NB4 (cell line): ENCODE measurements at regions not wholly inside any gene's neighbourhood (a gene's known extent, or its start where the extent isn't known, plus 50 kb on each side); places are given as distances from the start of the nearest gene placed in this dataset.

ENCODE experiments used
- DNase-seq: peaks from one replicate; pipeline ENCODE4 v3.0.0; 2010; ENCODE audit warnings: low read depth
- H3K4me3 ChIP-seq: one replicate; pipeline ENCODE4 v1.5.1; 2011; ENCODE audit warnings: mild to moderate bottlenecking, low read depth, low read length, moderate library complexity
- MAX ChIP-seq: IDR thresholded peaks from 2 replicates; pipeline ENCODE4 v1.6.1; 2011; ENCODE audit warnings: low read depth, low read length
- MYC ChIP-seq: IDR thresholded peaks from 2 replicates; pipeline ENCODE4 v1.6.1; 2011; ENCODE audit warnings: low read depth, low read length
- POLR2A ChIP-seq: IDR thresholded peaks from 2 replicates; pipeline ENCODE4 v1.6.1; 2011; ENCODE audit warnings: mild to moderate bottlenecking; ENCODE audit not compliant: insufficient read length; ENCODE audit errors: extremely low read depth
- TF ChIP-seq, protein P1 (sequence below): IDR thresholded peaks from one replicate; pipeline ENCODE4 v1.5.1; 2012; ENCODE audit warnings: low read depth, low read length

DNA sequence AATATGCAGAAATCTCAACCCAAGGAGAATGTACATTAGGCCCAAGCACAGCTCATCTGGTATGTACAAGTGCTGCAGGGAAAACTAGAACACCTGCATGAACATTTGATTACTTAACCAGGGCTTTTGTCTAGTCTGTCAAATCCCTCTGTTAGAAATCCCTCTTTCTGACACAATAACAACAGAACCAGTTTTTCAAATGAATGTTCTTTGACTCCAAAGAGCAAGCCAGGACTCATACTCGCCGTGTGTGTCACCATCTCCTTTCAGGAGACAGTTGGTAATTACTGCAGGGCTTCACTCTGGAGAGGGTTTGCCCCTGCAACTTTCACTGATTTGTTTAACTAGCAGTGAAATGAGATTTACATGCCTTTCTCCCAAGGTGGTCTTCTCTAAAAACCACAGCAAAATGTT lies 143.0 kb upstream of the FAM241A start:
- DNase-seq, result no peak
- TF ChIP-seq POLR2A, result no peak
- TF ChIP-seq, protein P1, sequence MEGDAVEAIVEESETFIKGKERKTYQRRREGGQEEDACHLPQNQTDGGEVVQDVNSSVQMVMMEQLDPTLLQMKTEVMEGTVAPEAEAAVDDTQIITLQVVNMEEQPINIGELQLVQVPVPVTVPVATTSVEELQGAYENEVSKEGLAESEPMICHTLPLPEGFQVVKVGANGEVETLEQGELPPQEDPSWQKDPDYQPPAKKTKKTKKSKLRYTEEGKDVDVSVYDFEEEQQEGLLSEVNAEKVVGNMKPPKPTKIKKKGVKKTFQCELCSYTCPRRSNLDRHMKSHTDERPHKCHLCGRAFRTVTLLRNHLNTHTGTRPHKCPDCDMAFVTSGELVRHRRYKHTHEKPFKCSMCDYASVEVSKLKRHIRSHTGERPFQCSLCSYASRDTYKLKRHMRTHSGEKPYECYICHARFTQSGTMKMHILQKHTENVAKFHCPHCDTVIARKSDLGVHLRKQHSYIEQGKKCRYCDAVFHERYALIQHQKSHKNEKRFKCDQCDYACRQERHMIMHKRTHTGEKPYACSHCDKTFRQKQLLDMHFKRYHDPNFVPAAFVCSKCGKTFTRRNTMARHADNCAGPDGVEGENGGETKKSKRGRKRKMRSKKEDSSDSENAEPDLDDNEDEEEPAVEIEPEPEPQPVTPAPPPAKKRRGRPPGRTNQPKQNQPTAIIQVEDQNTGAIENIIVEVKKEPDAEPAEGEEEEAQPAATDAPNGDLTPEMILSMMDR, result no peak
- TF ChIP-seq MAX, result no peak
- no peak for TF ChIP-seq MYC
- no peak overlapping the region for H3K4me3 ChIP-seq

DNA sequence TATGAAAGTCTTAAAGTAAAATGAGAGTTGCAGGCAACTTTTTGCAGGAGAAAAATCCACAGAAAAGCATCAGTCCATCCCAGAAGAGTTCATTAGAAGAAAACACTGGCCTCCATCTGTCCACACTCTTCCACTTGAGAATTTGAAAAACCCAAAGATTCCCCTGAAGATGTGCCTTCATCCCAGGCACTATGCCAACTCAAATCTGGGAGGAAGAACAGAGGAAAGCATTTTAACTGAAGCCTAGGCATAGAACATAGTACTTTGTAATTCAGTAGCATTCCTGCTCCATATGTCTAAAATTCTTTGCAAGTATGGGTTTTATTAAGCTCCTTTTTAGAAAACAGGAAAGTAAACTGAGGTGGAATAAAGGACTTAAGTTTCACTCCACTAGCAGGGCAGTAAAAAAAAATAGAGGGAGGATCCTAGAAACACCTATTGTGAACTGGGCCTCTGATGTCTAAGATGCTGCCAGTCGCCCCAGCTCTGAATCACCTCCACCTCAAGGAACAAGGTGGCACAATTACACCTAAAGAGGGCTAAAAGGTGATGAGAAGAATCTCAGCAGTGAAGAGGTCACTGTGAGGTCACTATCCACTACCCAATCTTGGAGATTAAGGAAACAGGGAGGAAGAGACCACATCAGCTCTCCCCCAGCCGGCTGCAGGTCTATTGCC lies 141.9 kb upstream of the FAM241A start:
- TF ChIP-seq, protein P1, result no peak
- TF ChIP-seq POLR2A (no peak), MAX (no peak), MYC (no peak)
- H3K4me3 ChIP-seq, result no peak overlapping the region
- DNase-seq, result no peak

- no peak for TF ChIP-seq POLR2A
- no peak for TF ChIP-seq MAX
- no peak for TF ChIP-seq MYC
- TF ChIP-seq, protein P1, result no peak
- no peak overlapping the region for H3K4me3 ChIP-seq
- DNase-seq, result no peak
Measured at GRCh38 chr4:112005027-112005426, 140.2 kb upstream of the FAM241A start.

DNA sequence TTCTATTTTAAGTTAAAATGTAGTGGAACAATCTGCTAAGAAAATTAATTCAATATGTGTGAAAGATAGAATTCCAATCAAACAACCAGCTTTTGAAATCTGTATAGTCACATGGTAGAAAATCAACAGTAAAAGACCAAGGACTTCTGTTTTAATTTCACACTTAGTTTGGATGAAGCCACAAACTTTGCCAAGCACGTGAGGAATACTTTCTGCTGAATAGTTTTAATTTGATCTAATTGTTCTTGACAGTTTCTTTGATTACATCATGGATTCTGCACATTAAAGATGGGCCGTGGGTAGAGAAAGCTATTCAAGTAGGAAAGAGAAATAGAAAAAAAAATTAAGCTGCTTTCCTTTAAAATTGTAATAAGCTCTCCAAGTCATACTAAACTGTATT lies 137.9 kb upstream of the FAM241A start:
- DNase-seq, result no peak

GRCh38 chr4:112015960-112016359 lies 129.3 kb upstream of the FAM241A start:
- H3K4me3 ChIP-seq, result no peak overlapping the region
- DNase-seq, result no peak
- TF ChIP-seq POLR2A (no peak), MAX (no peak), MYC (no peak)
- TF ChIP-seq, protein P1, result no peak

More for the DNA sequence above, 137.9 kb upstream of the FAM241A start:
- no peak overlapping the region for H3K4me3 ChIP-seq
- TF ChIP-seq MYC (no peak), MAX (no peak), POLR2A (no peak)
- TF ChIP-seq, protein P1, result no peak
